GM21381 (cell line): ENCODE measurements at regions not wholly inside any gene's neighbourhood (a gene's known extent, or its start where the extent isn't known, plus 50 kb on each side); places are given as distances from the start of the nearest gene placed in this dataset.
"Not testable (repeated sequence)": the region's sequence is repeated elsewhere in the genome, so short reads cannot be mapped to it uniquely, and the experiment has no call there.

ENCODE experiments used
- ATAC-seq: cut with Tn5 transposase; IDR thresholded peaks from one replicate; pipeline ENCODE4 v1.9.1; 2021; ENCODE audit warnings: mild to moderate bottlenecking, moderate library complexity; ENCODE audit not compliant: unreplicated experiment

- no peak for ATAC-seq
Measured at GRCh38 chr4:19650903-19651864, 600.5 kb upstream of the SLIT2 start.

DNA sequence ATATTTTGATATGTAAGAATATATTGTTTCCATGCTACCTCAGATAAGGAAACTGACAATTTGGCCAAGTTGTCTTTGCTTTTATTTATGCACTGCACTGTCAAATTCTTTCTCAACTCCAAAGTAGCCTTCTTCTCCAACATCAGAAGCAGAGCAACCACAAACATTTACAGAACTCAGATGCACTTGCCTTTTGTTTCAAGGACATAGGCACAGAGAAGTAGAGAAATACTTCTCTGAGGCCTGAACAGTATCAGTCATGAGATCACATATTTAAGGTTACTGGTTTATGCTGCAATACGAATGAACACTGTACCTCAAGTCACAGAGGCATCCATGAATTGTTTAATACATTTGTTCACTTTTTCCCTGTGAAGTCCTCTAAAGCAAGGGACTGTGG is 606.1 kb upstream of the SLIT2 start:
- ATAC-seq: no peak

- ATAC-seq: no peak
Measured at GRCh38 chr4:19636451-19636850, 615.3 kb upstream of the SLIT2 start.

DNA sequence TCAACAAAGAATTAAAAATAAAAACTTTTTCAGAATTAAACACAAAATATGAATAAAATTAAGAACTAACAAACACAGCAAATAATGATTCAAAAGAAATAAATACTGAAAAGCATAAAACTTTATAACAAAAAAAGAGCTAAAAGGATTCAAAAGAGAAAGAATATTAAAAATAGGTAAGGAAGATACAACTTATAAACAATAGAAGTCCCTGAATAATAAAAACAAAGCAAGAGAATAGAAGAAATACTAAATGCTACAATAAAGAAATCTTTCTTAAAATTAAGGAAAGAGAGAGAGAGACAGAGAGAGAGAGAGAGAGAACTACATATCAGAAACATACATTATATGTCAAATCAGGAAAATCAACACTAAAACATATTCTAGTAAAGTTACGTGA is 619.9 kb upstream of the SLIT2 start:
- no peak for ATAC-seq

DNA sequence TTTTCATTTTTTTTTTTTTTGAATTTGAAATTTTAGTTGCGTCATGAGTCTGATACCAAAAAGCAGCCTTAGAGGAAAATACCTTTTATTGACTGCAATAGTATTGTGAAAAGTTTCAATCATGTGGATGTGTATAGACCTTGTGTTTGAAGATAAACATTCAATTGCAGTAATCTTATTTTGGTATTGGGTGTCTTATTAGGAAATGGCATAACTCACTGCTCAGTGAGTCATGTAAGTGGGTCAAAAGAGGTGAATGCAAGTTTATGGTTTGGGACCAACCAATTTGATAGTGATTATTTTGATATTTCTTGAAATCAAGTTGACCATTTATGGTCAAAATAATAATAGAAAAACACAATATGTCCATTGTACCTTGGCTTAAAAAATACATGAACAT is 627.8 kb upstream of the SLIT2 start:
- ATAC-seq: no peak

GRCh38 chr4:19615086-19615689 is 636.5 kb upstream of the SLIT2 start:
- no peak for ATAC-seq

- ATAC-seq: no peak
Measured at GRCh38 chr4:19614171-19614570, 637.5 kb upstream of the SLIT2 start.

DNA sequence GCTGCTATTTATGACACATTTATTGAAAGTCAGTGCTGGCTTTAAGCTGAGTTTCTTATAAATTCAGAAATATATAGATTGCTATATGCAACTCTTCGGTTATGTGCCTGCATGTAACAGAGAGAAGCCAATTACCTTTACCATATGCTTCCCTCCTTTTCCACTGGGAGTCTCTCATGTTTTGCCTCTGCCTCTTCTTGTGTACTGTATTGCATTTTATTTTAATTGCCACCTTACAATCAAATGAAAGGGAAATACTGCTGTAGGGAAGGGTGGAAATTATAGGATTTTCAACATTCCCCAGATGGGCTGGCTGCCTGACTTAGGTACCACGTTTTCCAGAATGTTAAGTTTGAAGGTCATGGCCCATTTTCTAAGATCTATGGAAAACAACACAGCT is 655.4 kb upstream of the SLIT2 start:
- ATAC-seq: no peak

GRCh38 chr4:19592391-19592790 is 659.3 kb upstream of the SLIT2 start:
- no peak for ATAC-seq

DNA sequence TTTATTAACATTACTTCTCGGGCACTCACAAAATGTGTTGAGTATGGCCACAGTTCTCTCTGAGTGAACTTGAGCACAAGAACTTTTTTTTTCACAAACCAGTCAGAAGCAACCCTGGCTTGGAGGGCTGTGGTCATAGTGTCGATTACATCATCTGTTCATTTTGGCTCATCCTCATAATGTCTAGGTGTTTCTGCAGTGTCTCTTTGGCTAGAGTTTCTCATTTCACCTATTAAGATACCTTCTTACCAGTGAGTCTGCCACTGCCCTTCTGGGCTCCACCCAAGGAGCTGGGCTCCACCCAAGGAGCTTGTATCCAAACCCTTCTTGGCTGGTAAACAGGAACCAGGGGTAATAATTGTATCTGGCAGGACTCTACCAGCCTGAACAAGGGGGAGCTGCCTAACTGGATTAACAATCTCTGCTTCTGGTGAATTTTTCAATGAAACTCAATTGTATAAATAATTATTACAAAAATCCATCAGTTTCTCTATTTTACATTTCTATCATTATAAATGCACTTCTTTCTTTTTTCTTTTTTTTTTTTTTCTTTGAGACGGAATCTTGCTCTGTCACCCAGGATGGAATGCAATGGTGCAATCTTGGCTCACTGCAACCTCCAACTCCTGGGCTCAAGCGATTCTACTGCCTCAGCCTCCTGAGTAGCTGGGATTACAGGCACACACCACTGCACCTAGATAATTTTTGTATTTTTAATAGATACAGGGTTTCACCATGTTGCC is 667.7 kb upstream of the SLIT2 start:
- no peak for ATAC-seq

DNA sequence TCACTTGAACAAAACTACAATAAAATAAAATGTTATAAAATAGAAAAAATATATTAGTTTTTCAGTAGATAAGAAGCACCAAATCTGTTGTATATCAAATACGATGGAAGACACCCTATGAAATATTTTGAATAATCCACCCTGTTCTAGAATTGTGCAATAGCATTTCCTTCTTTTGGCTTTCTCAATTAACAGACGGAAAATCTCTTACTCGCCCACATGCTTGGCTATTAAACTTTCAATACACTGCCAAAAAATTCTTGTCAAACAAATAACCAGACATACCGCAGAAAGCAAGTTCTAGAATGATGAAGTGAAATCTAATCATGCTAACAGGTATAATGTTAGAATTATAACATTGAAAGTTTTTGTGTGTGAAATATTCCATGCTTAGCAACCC is 671.6 kb upstream of the SLIT2 start:
- no peak for ATAC-seq

- ATAC-seq: no peak
Measured at GRCh38 chr4:19579608-19580007, 672.1 kb upstream of the SLIT2 start.

DNA sequence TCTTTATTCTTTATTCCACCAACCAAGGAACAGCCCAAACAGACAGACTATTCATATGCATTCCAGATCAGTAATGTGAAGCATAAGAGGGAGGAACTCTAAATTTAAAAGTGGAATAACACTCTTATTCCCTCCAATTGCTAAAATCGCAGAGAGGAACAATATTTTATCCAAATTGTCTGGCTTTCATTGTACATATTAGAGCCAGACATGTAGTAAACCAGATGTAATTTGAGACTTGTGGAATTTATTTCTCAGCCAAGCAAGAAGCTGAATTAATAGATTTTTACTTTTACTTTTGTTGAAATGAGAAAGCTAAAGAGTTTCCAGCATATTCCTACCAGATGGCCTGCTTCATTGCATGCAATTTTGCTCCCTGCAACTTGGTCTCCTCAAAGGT is 674.6 kb upstream of the SLIT2 start:
- no peak for ATAC-seq

DNA sequence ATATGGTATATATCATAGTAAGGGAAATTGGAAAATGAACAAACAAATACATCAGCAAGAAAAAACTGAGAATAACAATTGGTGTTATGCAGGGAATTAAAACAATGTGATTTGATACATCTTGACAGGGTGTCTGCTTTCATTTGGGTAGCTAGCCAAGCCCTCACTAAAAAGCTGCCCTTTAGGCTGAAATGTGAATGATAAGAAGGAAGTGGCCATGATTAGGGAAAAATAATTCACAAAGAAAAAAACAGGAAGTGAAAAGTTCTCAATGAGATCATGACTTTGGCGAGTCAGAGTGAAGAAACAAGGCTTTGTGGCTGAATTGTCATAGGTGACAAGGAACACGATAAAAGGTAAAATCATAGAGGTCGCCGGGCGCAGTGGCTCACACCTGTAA is 675.8 kb upstream of the SLIT2 start:
- ATAC-seq: no peak

GRCh38 chr4:19566041-19566440 is 685.7 kb upstream of the SLIT2 start:
- no peak for ATAC-seq

DNA sequence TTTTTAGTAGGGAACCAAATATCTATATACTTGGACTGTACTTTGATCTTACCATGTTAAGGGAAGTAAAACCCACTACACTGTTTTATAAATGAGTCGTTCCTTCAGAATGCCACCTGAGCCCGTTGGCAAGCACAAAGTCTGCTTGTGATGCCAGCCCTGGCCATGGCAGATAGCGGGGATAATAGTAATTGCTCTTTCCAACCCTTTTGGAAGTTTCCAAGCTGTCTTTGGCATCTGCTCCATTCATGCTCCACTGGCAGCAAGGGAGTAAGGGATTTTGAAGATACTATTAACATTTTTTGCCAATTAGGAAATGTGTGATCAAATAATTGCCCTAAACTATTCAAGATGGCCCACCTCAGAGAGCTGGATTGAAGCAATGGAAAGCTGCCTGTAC is 689.2 kb upstream of the SLIT2 start:
- ATAC-seq: no peak

DNA sequence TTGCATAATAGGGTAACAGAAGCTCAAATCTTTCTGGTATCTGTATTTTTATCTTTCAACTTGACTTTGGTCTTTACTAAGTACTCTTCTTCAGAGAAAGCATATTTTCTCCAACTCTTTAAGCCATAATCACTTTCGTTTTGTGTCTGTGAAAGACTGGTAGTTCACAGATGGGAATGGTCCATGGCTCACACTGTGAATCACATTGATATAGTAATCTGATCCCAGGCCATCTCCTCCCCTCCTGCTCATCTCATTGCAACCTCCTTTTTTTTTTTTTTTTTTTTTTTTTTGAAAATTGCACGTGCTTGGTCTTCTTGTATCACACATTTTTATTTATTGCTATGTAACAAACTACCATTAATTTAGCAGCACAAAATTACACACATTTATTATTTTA is 694.5 kb upstream of the SLIT2 start:
- ATAC-seq: no peak

DNA sequence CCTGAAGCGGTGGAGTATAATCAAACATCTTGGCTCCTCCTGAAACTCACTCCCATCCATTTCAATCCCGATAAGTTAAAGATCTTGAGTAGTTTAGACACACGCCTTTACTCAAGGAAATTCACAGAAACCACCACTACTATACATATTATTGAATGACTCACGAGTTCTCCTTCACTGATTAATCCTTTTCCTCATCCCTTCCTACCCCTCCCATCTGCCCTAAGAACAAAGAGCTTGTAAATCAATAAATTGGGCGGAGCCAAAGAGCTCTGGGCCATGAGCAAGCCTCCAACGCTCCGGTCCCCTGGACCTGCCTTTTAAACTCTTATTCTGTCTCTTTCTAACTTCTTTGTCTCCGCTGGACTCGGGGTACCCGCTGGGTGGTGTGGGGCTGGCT is 695.4 kb upstream of the SLIT2 start:
- ATAC-seq: not testable (repeated sequence)

DNA sequence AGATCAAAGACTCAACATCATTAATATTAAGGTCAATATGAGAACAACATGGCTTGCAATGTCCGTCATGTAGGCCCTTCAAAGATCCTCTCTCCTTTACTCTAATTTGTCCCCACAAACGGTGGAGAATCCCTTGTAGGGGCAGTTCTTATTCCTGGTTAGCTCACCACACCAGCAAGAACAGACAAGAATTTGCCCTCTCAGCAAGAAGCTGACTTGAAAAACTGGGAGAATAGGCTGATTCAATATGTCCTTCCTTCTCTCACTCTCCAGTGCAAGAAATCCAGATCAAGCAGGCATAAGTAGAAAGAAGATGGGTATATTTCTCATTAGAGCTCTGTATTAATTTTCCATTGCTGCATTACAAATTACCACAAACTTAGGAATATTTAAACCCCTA is 704.2 kb upstream of the SLIT2 start:
- no peak for ATAC-seq

DNA sequence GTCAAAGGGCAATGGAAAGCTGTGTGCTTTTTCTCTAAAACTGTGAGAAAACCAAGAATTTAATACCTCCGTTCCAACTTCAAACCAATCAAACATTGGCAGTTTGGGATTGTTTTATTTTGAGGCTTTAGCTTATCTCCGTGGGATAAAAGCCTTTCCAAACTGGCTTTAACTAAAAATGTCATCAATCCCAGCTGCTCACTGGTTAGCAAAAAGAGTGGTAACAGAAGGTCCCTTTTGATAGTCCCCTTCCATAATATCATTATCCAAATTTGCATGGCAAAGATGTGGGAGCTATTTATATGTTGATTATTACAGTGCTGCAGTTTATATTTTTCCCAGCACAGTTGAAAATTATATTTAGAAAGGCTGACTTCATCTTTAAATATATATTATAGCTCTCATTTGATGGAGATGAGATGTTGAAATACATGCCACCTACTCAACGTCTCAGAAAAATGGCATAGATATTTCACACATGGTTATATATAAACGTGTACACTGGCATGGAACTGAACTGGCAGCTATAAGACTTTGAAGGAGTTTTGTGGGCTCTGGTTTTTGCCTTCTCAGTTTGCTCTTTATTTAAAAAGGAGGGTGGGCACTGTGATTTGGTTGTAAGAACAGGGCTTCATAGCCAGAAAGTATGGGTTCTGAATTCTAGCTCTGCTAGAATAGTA is 707.1 kb upstream of the SLIT2 start:
- no peak for ATAC-seq

- no peak for ATAC-seq
Measured at GRCh38 chr4:19540859-19541540, 710.7 kb upstream of the SLIT2 start.
